Nephron progenitor cell (in vitro differentiated cells): ENCODE measurements at regions not wholly inside any gene's neighbourhood (a gene's known extent, or its start where the extent isn't known, plus 50 kb on each side); places are given as distances from the start of the nearest gene placed in this dataset.

Experiments
- DNase-seq: peaks from one replicate; pipeline ENCODE4 v3.0.0; 2021
- H3K27ac Mint-ChIP-seq: 2 replicates; pipeline ENCODE4 v1.8.0; 2021; ENCODE audit warnings: mild to moderate bottlenecking, moderate library complexity, mixed read lengths
- H3K27me3 Mint-ChIP-seq: 2 replicates; pipeline ENCODE4 v1.8.0; 2021; ENCODE audit warnings: mild to moderate bottlenecking, low read depth, mixed read lengths; ENCODE audit not compliant: poor library complexity
- H3K36me3 Mint-ChIP-seq: 2 replicates; pipeline ENCODE4 v1.8.0; 2021; ENCODE audit warnings: low read depth, mixed read lengths
- H3K4me1 Mint-ChIP-seq: 2 replicates; pipeline ENCODE4 v1.8.0; 2021; ENCODE audit warnings: mixed read lengths
- H3K4me3 Mint-ChIP-seq: 2 replicates; pipeline ENCODE4 v1.8.0; 2021; ENCODE audit warnings: mild to moderate bottlenecking, moderate library complexity, mixed read lengths
- H3K9me3 Mint-ChIP-seq: 2 replicates; pipeline ENCODE4 v1.8.0; 2021; ENCODE audit warnings: mild to moderate bottlenecking, moderate library complexity, mixed read lengths
- TF ChIP-seq, protein P1 (sequence below): fragments of 200-600 bp; sonication (generic); IDR thresholded peaks from 2 replicates; pipeline ENCODE4 v1.5.0; 2021; ENCODE audit warnings: antibody characterized with exemption

DNA sequence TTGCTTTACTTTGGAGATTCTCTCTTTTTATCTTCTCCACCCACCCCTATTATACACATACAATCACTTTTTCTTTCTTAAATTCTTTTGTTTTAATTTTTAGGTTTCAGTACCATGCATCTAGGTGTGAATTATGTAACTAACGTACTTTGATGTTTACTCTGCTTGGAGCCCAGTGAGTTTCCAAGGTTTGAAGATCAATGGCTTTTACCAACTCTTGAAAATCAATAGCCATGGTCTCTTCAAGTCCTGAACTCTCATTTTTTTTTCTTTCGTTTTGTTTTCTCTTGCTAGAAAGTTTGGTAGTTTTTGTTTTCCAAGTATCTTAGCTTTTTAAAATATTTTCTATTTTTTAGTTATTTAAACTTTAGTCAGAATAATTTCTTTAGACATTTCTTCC lies 417.2 kb downstream of the ZBBX start:
- Mint-ChIP-seq H3K36me3 (no peaks in the 10 kb centered on the region), H3K4me3 (no peak overlapping the region), H3K4me1 (no peaks in the 10 kb centered on the region), H3K27me3 (no peaks in the 10 kb centered on the region), H3K27ac (no peak overlapping the region), H3K9me3 (no peaks in the 10 kb centered on the region)
- no peak for DNase-seq
- TF ChIP-seq, protein P1, sequence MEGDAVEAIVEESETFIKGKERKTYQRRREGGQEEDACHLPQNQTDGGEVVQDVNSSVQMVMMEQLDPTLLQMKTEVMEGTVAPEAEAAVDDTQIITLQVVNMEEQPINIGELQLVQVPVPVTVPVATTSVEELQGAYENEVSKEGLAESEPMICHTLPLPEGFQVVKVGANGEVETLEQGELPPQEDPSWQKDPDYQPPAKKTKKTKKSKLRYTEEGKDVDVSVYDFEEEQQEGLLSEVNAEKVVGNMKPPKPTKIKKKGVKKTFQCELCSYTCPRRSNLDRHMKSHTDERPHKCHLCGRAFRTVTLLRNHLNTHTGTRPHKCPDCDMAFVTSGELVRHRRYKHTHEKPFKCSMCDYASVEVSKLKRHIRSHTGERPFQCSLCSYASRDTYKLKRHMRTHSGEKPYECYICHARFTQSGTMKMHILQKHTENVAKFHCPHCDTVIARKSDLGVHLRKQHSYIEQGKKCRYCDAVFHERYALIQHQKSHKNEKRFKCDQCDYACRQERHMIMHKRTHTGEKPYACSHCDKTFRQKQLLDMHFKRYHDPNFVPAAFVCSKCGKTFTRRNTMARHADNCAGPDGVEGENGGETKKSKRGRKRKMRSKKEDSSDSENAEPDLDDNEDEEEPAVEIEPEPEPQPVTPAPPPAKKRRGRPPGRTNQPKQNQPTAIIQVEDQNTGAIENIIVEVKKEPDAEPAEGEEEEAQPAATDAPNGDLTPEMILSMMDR = no peak

DNA sequence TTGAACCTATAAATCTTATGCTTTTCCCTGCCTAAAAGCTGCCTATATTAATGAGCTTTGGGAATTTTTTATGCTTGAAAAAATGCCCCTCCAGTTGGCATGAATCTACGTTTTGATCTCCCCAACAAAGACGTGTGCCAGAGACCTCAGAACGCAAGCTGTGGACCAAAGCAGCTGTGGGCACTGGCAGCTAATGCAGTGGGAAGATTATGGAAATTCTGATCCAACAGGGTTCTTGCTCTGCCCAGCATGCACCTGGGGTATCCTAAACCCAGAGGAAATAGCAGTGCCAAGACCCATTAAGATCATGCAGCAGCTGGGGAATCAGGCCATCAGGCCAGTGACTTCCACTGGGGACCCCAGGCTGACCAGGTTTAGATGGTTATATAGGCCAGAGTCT lies 423.0 kb downstream of the ZBBX start:
- Mint-ChIP-seq H3K4me3 (no peak overlapping the region), H3K36me3 (no peaks in the 10 kb centered on the region), H3K27me3 (peaks cover 3% of the 10 kb centered on the region), H3K9me3 (peaks cover 6% of the 10 kb centered on the region), H3K27ac (no peak overlapping the region), H3K4me1 (no peaks in the 10 kb centered on the region)
- no peak for DNase-seq
- TF ChIP-seq, protein P1 = no peak

DNA sequence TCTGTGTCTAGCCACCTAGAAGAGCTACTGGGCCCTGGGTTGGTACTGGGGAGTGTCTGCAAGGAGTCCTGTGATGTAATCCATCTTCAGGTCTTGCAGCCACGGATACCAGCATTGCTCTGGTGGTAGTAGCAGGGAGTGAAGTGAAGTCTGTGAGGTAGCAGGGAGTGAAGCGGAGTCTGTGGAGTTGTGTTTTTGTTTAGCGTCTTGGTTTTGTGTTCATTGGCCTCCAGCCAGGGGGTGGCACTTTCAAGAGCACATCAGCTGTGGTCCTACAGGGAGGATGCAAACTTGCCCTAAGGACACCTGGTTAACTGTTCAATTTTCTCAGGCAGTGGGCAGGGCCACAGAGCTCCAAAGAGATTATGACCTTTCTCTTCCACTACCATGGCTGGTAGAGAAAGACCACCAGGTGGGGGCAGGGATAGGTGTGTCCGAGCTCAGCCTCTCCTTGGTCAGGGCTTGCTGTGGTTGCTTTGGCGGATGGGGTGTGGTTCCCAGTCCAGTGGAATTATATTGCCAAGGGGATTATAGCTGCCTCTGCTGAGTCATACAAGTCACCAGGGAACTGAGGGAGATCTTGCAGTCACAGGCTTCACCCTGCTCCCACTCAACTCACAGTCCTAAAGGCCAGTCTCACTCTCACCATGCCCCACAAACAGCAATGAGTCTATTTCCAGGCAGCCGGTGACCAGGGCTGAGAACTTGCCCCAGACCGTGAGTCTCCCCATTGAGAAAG lies 424.7 kb downstream of the ZBBX start:
- no peak for DNase-seq
- Mint-ChIP-seq H3K27me3 (peaks cover 3% of the 10 kb centered on the region), H3K36me3 (no peaks in the 10 kb centered on the region), H3K9me3 (peaks cover 11% of the 10 kb centered on the region), H3K4me3 (no peak overlapping the region), H3K4me1 (no peaks in the 10 kb centered on the region), H3K27ac (no peak overlapping the region)
- TF ChIP-seq, protein P1 = no peak

DNA sequence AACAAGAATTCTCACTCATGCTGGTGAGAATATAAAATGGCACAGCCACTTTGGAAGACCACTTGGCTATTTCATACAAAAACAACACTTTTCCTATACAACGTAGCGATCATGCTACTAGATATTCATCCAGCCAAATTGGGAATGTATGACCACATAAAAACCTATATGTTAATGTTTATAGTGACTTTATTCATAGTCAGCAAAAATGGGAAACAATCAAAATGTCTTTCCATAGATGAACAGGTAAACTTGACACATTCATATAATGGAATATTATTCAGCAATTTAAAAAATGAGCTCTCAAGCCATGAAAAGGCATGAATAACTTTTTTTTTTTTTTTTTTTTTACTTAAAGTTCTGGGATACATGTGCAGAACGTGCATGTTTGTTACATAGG lies 445.2 kb downstream of the ZBBX start:
- DNase-seq = no peak
- H3K27ac Mint-ChIP-seq = no peak overlapping the region
- H3K27me3 Mint-ChIP-seq = no peaks in the 10 kb centered on the region
- H3K36me3 Mint-ChIP-seq = no peaks in the 10 kb centered on the region
- no peak overlapping the region for H3K4me3 Mint-ChIP-seq
- TF ChIP-seq, protein P1 = no peak
- no peaks in the 10 kb centered on the region for H3K9me3 Mint-ChIP-seq
- H3K4me1 Mint-ChIP-seq = no peaks in the 10 kb centered on the region

DNA sequence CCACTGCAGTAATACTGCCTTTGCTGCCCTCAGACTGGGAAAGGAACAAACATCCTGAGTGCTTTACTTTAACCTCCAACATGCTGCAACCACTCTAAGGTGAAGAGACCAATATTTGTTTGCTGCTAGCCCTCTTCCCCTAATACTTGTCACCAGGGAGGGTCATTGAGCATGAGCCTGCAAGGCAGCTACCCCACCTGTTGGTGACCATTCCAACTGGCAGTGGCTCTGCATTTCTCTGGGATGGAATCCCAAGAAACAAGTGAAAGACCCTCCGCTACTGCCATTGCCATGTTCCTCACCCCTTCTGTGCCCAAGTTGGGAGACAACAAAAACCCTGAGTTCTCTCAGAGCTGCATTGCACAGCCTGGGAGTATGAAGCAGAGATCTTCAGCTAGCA lies 462.7 kb downstream of the ZBBX start:
- Mint-ChIP-seq H3K36me3 (no peaks in the 10 kb centered on the region), H3K27me3 (peaks cover 3% of the 10 kb centered on the region), H3K9me3 (peaks cover 51% of the 10 kb centered on the region), H3K4me1 (no peaks in the 10 kb centered on the region), H3K27ac (no peak overlapping the region), H3K4me3 (no peak overlapping the region)
- DNase-seq = no peak
- TF ChIP-seq, protein P1 = no peak

DNA sequence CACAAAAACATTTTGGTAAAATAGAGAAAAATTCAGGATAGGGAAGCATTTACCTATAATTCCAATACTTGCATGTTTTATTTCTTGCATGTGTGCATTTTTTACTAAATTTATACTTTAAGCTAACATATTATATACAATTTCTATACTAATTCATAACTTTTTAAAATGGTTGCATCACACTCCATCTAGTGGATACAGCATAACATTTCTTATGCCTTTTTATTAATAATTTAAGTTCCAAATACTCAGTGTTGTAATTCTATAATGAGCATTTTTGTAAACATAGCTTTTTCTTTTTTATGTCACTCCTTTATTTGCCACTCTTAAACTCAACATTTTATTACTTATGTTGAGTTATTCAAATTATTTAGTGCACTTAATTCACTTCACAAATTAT lies 477.7 kb downstream of the ZBBX start:
- H3K27me3 Mint-ChIP-seq = no peaks in the 10 kb centered on the region
- H3K9me3 Mint-ChIP-seq = no peaks in the 10 kb centered on the region
- H3K27ac Mint-ChIP-seq = no peak overlapping the region
- H3K36me3 Mint-ChIP-seq = no peaks in the 10 kb centered on the region
- DNase-seq = no peak
- TF ChIP-seq, protein P1 = no peak
- H3K4me1 Mint-ChIP-seq = no peaks in the 10 kb centered on the region
- no peak overlapping the region for H3K4me3 Mint-ChIP-seq
